B cell (primary cell): ENCODE measurements at regions not wholly inside any gene's neighbourhood (a gene's known extent, or its start where the extent isn't known, plus 50 kb on each side); places are given as distances from the start of the nearest gene placed in this dataset.

Experiments used
- EZH2 ChIP-seq: IDR thresholded peaks from 2 replicates; pipeline ENCODE4 v1.6.1; 2012; ENCODE audit warnings: borderline replicate concordance, low read depth, mild to moderate bottlenecking, moderate library complexity, low read length; ENCODE audit not compliant: insufficient read depth, poor library complexity, severe bottlenecking
- TF ChIP-seq, protein P1 (sequence below): fragments of 200-600 bp; IDR thresholded peaks from one replicate; pipeline ENCODE4 v1.8.0; 2022; ENCODE audit warnings: antibody characterized with exemption, mild to moderate bottlenecking

DNA sequence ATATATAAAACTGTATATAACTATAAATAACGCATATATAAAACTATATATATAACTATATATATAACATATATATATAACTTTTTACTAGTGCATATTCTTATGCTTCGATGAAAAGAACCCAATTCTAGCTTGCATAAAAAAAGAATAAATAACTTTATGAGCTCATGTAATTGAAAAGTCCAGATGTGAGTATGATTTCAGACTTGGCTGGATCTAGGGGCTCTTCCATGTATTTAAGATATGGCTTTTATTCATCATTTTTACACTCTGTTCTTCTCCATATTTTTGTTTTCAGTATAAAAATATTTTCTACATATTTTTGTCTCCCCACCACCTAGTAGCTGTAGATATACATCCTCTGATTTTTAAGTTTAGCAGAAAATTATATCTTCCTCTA lies 417.5 kb downstream of the CDH11 start:
- TF ChIP-seq, protein P1, sequence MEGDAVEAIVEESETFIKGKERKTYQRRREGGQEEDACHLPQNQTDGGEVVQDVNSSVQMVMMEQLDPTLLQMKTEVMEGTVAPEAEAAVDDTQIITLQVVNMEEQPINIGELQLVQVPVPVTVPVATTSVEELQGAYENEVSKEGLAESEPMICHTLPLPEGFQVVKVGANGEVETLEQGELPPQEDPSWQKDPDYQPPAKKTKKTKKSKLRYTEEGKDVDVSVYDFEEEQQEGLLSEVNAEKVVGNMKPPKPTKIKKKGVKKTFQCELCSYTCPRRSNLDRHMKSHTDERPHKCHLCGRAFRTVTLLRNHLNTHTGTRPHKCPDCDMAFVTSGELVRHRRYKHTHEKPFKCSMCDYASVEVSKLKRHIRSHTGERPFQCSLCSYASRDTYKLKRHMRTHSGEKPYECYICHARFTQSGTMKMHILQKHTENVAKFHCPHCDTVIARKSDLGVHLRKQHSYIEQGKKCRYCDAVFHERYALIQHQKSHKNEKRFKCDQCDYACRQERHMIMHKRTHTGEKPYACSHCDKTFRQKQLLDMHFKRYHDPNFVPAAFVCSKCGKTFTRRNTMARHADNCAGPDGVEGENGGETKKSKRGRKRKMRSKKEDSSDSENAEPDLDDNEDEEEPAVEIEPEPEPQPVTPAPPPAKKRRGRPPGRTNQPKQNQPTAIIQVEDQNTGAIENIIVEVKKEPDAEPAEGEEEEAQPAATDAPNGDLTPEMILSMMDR: no peak
- no peak for TF ChIP-seq EZH2
